Fibroblast of skin of left biceps (primary cell): ENCODE measurements at regions not wholly inside any gene's neighbourhood (a gene's known extent, or its start where the extent isn't known, plus 50 kb on each side); places are given as distances from the start of the nearest gene placed in this dataset.

ENCODE experiments used
- DNase-seq, 2 experiments: peaks; one replicate each; pipeline ENCODE4 v3.0.0-alpha.2; 2013; ENCODE audit warnings: low read depth in 2 of 2

DNA sequence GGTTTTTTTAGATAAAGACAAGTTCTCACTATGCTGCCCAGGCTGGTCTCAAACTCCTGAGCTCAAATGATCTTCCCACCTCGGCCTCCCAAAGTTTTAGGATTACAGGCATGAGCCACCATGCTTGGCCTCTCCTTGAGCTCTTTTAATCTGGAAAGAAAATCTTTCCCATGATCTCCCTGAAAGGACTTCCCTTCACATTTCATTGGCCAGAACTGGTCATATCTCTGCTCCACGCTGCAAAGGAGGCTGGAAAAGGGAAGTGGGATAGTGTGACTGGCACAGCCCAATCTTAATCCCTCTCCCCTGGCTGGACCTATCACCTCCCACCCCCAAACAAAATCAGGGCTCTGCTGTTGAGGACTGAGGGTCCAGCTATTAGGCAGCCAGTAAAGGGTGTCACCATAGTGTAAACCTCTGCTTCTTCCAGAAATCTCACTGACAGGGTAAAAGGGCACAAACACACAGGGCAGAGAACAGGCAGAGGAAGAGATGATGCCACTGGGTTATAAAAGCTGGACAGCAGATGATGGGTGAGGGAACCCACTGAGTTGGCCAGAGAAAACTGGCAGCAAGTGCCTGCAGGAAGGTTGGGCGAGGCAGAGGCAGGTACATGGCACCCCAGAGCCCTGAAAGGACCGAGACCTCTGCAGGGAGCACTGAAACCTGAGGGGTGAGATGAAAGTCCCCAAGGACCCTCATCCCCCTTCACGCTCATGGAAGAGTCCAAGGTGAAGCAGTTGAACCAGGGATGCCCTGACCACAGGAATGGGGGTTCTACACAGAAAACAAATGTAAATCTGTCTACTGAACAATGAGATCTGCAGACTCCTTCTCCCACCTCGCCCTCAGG, 83.1 kb upstream of the PTPN1 start:
- no peak for DNase-seq

DNA sequence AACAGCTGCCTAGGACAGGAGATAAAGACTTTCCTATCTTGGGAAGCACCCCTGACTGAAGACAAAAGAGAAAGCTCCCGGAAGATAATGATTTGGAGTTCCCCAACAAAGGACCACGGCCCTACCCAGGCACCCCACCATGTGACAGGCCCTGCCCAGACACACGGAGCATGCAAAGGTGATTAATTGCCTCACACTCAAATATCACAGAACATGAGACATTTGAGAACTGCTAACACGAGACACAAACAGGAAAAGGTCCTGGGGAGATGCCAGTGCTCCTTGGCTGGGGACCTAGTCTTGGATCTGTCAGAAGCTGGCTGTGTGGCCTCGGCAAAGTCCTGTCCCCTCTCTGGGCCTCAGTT, 82.5 kb upstream of the PTPN1 start:
- DNase-seq, result no peak

DNA sequence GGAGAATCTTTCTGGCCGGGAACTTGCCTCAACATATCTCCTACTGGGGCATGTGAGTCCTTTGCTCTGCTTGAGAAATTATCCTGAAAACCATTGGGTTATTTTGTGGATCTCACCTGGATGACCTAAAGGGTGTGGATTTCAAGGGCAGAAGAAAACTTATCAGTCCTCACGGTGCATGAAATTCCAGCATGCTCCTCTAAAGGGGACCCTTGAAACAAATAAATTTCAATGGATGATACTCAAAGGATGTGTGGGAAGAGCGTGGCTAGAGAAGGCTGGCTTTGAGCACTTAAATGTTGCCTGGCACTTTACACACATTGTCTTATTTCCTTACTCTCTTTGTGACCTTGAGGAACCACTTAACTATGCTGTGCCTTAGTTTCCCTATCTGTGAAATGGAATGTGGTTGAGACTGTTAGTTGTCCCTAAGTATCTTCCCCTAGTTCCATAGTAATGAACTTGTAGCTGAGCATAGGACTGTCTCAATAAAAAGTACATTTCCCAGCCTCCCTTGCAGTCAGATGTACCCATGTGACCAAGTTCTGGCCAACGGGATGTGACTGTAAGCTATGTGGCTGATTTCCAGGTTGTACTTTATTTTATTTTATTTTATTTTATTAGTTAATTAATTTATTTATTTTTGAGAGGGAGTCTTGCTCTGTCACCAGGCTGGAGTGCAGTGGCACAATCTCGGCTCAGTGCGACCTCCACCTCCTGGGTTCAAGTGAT, 81.9 kb upstream of the PTPN1 start:
- no peak for DNase-seq

DNA sequence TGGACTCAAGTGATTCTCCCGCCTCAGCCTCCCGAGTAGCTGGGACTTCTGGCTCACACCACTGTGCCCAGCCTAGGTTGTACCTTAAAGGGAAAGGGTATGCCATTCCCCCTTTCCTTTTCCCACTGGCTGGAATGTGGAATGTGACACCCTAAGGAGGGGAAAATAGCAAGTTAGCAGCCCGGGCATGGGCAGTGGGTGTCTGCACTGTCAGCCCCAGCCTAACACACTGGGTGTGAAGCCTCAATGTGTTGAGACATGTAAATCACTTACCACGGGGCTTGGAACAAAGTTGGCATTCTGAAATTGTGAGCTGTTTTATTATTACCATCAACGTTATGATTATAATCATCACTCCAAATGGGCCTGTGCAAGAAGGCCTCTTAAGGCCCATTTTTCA, 80.8 kb upstream of the PTPN1 start:
- DNase-seq, result no peak

DNA sequence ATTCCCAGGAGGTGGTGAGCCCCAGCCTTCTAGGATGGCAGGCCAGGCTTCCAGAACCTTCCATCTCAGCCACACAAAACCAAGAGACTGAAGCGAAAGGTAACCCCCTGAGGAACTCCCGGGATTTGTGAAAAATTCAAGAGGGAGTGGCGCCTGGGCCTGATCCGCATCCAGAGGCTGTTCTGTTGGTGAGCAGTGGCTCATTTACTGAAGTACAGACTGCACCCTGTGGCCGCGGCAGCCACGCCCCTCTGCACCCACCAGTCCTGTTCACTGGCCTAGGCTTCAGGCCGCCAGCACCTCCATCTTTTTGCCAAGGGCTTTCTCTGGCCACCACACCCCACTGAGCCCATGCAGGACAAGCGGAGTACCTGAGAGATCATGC, 79.1 kb upstream of the PTPN1 start:
- no peak for DNase-seq

DNA sequence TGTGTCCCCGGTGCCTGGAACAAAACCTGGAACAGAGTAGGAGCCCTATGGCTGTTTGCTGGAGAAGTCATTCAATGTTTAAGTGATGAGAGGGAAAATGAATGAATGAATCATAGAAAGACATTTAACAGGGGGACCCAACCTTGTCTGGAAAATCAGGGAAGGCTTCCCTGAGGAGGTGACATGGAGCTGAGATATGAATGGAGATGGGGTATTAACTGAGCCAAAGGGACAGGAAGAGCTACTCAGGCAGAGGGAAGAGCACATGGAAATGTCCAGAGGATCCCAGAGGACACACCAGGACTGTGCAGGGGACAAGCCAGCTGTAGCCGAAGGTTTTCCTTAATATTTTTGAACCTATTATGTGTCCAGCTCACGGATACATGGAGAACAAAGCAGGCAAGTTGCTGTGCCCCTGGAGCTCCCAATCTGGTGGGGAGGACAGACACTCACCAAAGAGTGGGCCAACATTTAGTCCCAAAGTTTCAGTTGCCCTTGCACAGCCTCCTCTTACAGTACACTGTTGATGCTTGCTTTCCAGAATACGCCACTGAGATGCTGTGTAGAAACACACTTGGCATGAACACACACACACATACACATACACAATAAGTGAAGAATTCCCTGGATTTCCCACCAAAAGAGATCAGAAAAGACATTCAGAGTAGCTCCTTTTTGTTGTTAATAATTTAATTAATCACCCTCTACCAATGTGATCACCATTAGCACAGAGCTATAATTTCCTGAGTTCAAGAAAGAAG, 77.0 kb upstream of the PTPN1 start:
- no peak for DNase-seq

DNA sequence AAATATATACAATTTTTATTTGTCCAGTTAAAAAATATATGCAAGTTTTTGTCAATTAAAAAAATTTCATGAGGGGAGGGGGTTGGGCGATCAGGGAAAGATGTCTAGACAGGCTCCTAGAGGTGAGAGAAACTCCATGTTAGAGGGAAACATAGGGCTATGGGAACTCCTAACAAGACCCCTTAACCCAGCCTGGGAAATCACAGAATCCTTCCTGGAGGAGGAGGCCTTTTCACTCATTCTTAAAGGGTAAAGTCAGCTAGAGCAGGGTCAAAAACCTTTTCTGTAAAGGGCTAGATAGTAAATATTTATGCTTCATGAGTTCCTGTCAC, 75.9 kb upstream of the PTPN1 start:
- no peak for DNase-seq

DNA sequence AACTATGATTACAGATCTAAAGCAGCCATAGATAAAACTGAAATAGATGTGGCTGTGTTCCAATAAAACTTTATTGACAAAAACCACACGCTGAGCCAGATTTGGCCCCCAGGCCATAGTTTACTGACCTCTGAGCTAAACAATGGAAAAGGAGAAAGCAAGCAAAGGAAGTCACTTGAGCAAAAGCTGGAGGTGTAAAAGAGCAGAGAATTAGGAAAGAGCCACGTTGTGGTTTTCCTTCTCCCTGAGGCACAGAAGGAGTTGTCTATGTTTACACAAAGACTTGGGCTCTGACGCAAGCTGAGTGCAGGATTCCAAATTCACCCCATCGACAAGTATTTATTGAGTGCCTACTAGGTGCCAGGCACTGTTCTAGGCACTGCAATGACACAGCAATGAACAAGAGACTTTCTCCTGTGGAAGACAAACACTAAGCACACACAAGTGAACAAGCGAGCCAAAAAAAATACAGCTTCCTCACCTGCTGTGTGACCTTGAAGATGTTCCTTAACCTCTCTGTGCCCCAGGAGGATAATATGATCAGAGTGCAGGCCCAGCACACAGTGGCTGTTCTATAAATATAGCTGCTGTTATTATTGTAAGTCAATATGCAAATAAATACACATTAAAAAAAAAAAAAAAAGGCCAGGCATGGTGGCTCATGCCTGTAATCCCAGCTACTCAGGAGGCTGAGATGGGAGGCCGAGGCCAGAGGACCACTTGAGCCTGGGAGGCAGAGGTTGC, 75.4 kb upstream of the PTPN1 start:
- DNase-seq, result no peak

DNA sequence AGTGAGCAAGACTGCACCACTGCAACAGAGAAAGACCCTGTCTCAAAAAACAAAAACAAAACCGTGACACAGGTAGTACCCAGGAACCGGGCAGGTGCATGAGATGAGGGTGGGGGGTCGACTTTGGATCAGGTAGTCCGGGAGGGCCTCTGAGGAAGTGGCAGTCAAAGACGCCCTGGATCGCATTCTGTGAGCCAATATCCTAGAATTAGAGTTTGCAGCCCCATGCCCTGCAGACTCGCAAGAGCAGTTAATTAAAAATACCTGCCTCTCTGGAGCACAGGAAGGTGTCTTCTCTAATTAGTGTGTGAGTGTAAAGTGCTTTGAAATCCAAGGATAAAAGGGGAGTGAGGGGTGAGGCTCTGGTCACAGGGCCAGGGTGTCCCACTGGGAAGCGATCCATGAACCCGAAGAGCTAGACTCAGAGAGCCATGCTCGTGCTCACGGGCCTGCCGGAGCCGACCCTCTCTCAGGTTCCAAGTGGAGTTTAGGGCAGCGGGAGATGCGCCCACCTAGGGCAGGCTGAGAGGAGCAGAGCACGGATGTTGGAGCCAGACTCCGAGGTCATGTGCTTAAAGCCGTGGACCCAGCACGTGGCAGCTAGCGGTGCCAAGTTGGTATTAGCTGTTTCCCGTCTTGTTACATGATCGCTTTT, 74.7 kb upstream of the PTPN1 start:
- no peak for DNase-seq

DNA sequence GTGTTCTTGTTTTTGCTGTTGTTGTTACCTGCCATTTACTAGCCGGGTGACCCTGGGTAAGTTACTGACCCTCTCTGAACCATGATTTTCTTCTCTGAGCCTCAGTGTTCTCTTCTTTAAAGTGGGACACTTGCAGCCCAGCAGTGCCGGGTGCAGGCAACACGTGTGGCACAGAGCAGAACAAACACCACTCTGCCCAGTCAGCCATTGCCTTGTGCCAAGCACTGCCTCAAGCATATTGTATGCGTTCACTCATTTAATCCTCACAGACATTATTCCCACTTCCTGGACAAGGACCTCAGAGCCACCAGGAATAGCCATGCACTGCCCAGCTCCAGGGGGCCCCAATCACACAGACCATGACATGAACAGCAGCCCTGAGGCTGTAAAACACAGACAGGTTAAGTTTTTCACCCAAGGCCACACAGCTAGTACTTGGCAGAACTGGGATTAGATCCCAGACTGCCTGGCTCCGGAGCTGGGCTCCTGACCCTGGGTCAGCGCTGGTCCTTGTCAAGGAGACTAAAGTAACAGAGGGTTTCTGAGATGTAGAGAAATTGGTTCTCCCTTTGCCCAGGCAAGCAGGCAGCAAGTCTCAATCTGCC, 74.0 kb upstream of the PTPN1 start:
- no peak for DNase-seq

DNA sequence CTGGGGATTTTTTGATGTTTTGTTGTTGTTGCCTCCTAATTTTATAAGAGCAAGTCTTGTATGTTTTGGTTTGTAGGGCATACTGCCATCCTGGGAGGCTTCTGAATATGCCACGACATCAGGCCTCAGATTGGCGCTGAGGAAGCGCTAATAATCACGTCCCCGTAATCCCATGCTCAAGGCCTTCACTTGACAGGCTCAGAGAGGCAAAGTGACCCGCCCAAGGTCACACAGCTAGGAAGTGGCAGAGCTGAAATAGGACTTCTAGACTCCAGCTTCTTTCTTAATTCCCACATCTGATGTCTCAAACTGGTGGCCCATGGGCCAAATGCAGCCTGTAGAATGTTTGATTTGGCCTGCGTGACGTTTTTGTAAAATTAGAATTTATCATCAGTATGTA, 73.5 kb upstream of the PTPN1 start:
- DNase-seq, result no peak

DNA sequence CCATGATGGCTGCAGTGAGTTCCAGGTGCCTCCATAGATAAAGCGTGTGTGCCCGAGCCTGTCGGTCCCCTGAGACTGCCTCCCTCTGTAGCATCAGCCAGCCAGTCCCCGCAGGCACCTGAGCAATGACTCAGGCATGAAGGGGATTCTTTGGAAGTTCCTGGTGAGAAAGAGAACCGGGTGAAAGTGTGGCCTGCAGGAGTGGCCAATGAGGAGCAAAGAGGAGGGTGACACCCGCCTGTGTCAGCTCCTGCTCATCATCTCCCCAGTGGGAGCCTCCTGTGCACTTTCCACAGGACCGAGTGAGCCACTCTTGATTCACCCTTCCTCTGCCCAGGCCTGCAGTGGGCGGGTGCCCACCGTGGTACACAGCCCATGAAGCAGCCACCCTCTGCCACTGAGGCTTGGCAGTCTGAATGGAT, 71.2 kb upstream of the PTPN1 start:
- no peak for DNase-seq

DNA sequence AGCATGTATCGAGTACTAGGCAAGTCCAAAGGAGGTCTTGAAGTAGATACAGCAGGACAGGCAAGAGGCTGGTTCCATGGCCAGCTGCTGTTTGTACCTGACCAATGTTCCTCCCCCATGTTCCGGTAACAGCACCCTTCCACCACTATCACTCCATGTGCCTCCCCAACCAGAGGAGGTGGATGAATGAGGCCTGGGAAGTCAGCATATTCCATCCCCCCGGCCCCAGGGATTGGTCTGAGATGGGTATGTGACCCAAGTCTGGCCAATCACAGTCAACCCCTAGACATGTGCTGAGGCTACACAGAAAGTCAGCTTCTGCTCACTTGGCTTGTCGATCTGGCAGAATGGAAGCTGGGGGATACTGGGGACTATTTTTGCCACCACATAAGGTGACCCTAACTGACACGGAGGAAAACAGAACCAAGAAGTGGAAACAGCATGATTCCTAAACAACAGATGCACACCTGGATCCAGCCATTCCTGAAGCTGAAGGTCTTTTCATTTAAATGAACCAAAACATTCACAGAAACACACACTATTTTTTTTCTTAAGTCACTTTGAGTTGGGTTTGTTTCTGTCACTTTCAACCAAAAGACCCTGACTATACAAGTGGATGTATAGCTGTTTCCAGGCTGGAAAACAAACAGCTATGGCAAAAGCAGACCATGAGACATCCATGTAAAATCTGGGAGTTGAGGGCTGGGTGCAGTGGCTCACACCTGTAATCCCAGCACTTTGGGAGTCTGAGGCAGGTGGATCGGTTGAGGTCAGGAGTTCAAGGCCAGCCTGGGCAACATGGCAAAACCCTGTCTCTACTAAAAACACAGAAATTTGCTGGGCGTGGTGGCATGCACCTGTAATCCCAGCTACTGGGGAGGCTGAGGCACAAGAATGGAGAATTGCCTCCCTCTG, 70.4 kb upstream of the PTPN1 start:
- no peak for DNase-seq

DNA sequence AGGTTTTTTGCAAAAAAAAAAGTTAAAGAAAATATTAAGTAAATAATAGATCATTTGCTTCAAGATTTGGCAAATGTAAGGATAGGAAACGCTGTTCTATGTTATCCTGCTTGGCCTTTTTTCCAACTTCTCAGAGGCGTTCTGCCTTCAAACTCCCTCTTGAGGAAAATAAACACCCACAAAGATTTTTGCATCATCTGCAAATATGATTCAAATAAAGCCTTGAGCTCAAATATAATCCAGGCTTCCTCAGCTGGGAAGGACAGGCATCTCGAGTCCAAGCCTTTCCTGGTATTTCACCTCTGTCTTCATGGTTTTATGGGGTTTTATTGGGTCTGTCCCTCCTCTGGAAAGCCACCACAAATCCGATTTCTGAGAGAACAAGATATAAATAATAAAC, 67.7 kb upstream of the PTPN1 start:
- DNase-seq, result no peak

DNA sequence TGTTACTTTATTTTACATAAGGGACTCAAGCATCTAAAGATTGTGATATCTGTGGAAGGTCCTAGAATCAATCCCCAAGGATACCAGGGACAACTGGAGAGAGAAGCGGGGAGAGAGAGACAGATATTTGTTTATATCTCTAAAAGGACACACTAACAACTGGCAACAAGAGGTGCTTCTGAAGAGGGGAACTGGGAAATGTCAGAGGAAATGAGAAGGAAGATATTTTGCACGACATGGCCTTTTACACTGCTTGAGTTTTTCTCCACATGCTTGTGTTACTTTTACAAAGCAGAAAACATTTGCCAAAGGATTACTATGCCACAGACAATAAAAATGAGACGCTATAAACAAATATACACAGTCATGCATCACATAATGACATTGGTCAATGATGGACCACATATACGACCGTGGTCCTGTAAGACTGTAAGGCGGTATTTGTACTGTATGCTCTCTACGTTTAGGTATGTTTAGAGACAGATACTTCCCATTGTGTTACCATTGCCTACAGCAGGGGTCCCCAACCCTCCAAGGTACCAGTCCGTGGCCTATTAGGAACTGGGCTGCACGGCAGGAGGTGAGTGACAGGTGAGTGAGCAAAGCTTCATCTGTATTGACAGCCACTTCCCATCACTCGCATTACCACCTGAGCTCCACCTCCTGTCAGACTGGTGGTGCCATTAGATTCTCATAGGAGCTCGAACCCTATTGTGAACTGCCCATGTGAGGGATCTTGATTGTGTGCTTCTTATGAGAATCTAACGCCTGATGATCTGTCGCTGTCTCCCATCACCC, 64.6 kb upstream of the PTPN1 start:
- no peak for DNase-seq

DNA sequence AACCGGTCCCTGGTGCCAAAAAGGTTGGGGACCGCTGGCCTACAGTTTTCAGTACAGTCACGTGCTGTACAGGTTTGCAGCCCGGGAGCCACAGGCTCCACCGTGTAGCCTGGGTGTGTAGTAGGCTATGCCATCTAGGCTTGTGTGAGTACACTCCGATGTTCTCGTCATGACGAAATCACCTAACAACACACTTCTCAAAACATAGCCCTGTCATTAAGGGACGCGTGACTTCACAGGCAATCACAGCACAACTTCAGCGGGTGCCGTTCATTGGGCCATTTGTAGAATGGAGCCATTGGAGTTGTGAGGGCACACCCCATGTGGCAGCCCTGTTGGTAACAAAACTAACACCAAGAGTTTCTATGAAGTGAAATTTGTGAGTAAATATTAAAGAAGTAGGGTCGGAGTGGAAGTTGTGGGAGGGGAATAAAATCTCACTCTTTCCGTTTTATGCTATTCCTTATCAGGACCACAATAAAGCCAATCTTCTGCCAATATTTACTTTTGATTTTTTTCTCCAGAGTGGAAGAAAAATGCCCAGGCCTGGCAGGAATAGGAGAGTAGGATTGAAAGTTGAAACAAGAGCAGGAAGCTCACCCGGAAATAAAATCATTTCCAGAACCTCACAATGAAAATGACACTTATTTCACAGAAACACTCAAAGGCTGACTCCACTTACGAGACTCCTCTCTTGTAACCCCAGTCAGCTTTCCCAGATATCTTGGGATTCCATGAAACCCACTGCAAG, 63.7 kb upstream of the PTPN1 start:
- no peak for DNase-seq

DNA sequence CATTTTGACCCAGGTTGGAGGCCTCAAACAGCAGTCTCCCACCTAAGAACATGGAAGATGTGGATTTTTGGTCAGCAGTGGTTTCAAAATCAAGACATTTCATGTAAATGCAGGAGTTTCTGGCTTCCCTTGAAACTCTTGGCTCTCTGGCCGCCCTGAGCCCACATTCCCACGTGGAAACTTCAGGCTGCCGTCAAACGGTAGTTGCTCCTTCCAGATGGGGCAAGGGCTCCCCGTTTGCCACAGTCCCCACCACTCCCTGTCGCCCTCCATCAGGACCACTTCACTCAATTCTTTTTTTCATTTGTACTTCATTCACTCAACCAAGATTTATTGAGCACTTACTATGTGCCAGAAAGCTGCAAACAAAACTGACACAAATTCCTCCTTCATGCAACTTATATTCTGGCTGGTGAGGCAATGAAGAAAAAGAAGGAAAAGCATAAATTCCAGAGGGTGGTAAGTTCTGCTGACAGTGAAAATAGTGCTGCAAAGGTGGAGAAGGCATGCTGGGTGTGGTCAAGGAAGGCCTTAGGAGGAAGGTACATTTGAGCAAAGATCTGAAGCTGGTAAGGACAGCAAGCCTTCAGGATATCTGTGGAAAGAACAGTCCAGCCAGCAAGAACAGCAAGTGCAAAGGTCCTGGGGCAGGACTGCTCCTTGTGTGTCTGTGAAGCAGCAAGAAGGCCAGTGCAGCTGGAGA, 62.9 kb upstream of the PTPN1 start:
- no peak for DNase-seq

DNA sequence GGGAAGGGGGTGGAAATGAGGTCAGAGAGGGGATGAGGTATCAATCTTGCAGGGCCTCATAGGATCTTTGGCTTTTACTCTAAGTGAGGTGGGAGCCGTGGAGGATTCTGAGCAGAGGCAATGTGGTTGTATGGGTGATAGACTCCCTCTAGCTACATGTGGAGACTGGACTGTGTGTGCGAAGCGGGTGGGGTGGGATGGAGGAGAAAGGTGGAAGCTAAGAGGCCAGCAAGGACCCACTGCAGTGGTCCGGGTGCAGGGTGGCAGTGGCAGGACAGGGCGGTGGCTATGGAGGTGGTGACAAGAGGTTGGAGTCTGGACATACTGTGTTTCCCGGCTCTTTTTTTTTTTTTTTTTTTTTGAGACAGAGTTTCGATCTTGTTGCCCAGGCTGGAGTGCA, 62.4 kb upstream of the PTPN1 start:
- DNase-seq, result no peak
